AG09319 (cell line): ENCODE measurements at regions not wholly inside any gene's neighbourhood (a gene's known extent, or its start where the extent isn't known, plus 50 kb on each side); places are given as distances from the start of the nearest gene placed in this dataset.

Experiments
- DNase-seq: peaks from one replicate; pipeline ENCODE4 v3.0.0-alpha.2; 2010; ENCODE audit warnings: low read depth; ENCODE audit errors: extremely low read depth
- TF ChIP-seq, protein P1 (sequence below): IDR thresholded peaks from 2 replicates; pipeline ENCODE4 v1.5.1; 2011; ENCODE audit warnings: low read depth, mild to moderate bottlenecking, inconsistent platforms, low read length, moderate library complexity

DNA sequence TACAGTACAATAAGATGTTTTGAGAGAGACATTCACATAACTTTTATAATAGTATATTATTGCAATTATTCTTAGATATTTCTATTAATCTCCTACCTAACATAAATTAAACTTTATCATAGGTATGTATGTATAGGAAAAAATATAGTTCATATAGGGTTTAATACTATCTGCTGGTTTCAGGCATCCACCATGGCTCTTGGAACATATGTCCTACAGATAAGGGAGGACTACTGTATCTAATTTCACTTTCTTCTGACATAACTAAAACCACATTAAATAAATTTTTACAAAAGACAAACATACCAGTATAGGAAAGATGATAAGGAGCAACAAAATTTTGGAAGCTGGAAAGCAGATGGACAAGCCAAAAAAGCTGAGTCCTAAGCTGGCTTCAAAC, 67.9 kb upstream of the TMEM17 start:
- no peak for DNase-seq
- TF ChIP-seq, protein P1, sequence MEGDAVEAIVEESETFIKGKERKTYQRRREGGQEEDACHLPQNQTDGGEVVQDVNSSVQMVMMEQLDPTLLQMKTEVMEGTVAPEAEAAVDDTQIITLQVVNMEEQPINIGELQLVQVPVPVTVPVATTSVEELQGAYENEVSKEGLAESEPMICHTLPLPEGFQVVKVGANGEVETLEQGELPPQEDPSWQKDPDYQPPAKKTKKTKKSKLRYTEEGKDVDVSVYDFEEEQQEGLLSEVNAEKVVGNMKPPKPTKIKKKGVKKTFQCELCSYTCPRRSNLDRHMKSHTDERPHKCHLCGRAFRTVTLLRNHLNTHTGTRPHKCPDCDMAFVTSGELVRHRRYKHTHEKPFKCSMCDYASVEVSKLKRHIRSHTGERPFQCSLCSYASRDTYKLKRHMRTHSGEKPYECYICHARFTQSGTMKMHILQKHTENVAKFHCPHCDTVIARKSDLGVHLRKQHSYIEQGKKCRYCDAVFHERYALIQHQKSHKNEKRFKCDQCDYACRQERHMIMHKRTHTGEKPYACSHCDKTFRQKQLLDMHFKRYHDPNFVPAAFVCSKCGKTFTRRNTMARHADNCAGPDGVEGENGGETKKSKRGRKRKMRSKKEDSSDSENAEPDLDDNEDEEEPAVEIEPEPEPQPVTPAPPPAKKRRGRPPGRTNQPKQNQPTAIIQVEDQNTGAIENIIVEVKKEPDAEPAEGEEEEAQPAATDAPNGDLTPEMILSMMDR = no peak

DNA sequence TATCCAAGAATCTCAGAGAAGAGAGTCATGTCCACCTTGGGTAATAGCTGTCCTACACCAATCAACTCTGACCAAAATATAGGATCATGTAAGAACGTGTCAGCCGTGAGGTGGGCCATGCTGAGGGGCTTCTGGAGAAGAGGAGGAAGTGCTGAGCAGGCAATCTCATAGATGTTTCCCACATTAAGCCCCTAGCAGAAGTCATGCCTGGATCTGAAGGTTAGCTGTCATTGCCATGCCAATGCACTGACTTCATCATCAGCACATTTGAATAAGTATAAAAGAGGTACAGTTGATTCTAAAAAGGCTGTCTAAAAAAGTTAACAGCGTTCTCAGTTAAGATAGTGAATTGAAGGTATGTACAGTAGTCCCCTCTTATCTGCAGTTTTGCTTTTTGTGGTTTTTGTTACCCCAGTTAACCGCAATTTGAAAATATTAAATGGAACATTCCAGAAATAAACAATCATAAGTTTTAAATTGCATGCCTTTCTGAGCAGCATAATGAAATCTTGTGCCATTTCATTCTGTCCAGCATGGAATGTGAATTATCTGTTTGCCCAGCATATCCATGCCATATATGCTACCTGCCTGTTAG, 67.2 kb upstream of the TMEM17 start:
- TF ChIP-seq, protein P1 = no peak
- DNase-seq = no peak

DNA sequence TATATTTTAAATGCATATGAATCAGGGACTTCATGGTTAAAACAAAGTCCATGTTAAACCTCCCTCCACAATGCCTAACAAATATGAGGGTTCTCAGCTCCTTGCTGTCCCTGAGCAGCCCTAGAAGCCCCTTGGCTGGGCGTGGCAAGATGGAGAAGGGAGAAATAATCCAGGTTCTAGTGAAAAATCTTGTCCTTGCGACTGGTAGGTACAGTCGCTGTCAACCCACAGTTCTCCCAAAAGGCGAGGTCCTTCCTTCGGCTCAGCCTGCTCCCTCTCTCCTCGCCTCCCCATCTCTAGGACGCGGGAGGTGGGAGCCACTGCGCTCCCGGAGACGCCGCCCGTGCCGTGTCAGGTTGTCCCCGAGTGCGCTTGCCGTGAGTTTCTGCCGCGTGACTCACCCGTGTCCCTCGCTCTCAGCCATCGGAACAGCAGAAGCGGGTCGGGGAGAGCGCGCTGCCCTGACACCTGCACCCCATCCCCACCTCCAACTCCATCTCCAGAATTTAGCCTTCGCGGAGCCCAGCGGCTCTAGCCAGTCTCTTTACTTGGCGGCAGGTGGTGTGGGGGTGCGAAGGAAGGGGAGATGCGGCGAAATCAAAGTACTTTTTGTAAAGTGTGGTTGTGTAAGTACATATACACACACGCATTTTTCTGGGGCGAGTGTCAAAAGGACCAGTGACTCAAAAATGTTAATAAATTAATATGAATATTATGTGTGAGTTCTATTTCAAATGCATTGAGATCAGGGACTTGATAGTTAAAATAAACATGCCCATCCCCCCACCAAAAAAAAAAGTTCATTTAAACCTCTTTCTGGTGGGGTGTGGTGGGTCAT, 65.1 kb upstream of the TMEM17 start:
- no peak for DNase-seq

DNA sequence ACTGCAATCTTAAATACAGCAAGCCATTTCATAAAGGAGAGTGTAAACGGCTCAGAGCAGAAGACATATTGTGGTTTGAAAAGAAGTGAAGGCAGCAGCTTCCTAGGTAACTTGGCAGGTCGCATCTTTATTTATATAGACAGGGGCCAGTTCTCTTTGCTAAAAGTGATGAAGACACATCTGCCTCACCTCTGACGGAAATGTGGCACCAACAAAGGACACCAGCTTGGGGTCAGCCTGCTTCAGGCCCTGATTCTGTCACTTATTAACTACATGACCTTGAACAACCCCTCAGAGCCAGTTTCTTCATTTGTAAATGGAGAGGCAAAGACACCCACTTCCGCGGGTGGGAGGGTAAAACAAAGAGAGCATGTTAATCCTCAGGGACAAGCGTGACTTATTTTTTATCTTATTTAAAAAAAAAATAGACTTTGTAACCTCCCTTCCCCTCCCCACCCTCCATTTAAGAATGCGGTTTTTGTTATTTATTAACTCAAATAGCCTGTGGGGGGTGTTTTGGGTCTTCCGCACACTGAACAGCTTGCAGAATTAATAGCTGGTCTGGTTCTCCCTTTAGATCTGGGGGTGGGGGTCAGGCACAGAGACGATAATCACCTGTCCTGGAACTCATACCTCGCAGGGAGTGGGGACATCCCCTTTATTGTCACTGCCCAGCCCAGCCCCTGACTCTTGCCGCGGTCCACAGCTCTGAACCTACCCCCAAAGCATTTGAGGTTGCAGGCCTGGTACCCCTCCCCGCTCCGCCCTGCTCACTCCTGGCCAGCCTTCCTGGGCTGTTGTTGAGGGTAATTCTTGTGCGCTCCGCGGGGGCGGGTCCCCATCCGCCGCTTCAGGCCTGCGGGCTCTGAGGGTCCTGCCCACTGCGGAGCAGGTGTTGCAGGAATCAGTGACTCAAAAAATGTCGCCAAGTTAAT, 64.2 kb upstream of the TMEM17 start:
- no peak for DNase-seq
- TF ChIP-seq, protein P1 = no peak

More for the DNA sequence above, 65.1 kb upstream of the TMEM17 start:
- TF ChIP-seq, protein P1 = no peak

DNA sequence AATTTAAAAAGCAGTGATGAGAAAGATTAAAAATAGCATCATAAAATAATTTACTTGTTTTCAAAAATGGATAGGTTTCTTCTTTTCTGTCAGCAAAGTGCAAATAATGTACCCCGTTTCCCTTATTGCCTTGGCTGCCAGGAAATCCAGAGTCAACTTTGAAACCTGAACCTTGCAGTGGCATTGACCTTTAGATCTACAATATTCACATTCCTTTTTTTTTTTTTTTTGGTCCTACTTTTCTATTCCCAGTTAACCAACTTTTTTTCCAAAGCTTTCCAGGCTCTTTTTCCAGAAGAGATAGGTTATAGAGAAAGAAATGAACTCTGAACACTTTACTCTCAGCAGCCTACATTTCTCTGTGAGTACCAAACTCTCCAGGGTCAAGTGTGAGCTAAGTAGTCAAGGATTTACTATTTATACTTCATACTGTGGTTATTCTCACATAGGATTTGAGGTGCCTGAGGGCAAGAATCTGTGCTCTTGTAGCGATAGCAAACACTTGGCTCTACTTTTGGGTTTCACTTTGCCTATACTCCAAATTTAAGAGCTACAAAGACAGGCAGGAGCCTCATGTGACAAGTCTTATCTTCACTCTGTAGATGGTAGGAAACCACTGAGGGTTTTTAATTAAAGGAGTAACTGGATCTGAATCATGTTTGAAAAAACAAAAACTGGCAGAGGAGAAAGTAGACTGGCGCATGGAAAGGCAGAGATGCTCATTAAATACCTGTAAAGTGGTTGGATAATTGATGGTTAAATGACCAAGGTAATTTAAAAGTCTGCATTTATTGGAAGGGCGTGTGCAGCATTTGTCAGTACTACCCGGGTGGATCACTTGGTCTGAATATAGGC, 63.2 kb upstream of the TMEM17 start:
- DNase-seq = no peak
- TF ChIP-seq, protein P1 = no peak

DNA sequence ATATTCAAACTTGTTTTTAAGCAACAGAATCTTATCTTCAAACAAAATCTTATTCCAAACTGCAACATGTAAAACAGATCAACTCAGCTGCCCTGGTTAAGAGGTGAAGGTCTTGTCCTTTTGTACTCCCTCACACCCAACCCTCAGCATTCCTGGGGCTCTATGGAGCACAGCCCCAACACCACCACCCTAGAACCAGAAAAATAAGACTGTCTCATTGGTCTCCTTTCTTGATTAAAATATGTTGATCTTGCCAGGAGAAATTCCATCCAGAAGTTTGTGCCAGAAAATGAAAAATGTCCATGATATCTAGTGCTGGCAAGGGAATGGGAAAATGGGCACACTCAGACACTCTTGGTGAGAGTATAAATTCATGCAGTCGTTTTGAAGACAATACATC, 62.1 kb upstream of the TMEM17 start:
- no peak for DNase-seq
- TF ChIP-seq, protein P1 = no peak
